Left ventricle myocardium inferior (tissue), 1 donor: ENCODE measurements at regions not wholly inside any gene's neighbourhood (a gene's known extent, or its start where the extent isn't known, plus 50 kb on each side); places are given as distances from the start of the nearest gene placed in this dataset.
"Not testable (repeated sequence)": the region's sequence is repeated elsewhere in the genome, so short reads cannot be mapped to it uniquely, and the experiment has no call there.

Source experiments
- DNase-seq: peaks from one replicate; pipeline ENCODE4 v3.0.0-alpha.2; 2020
- H3K27ac ChIP-seq: fragments of 200-600 bp; replicated peaks from 2 replicates; pipeline ENCODE4 v1.8.0; 2021
- H3K27me3 ChIP-seq: fragments of 200-600 bp; 2 replicates; pipeline ENCODE4 v1.8.0; 2021; ENCODE audit warnings: low read depth
- H3K36me3 ChIP-seq: fragments of 200-600 bp; 2 replicates; pipeline ENCODE4 v1.8.0; 2021
- H3K4me1 ChIP-seq: fragments of 200-600 bp; 2 replicates; pipeline ENCODE4 v1.8.0; 2021
- H3K4me3 ChIP-seq: fragments of 200-600 bp; 2 replicates; pipeline ENCODE4 v1.8.0; 2021; ENCODE audit warnings: mild to moderate bottlenecking, moderate library complexity
- H3K9me3 ChIP-seq: fragments of 200-600 bp; replicated peaks from 2 replicates; pipeline ENCODE4 v1.8.0; 2021
- intact Hi-C: fragments of 100-400 bp; cut with micrococcal nuclease; formaldehyde crosslinking; loops from one replicate; pipeline ENCODE4 v1.11.0; 2022
- TF ChIP-seq, protein P1 (sequence below): fragments of 200-600 bp; IDR thresholded peaks from 2 replicates; pipeline ENCODE4 v1.8.0; 2021; ENCODE audit warnings: antibody characterized with exemption, mild to moderate bottlenecking, borderline replicate concordance
- donor health status: DM: no; HTN: yes; CAD: no; lungs with severe emphysema.

DNA sequence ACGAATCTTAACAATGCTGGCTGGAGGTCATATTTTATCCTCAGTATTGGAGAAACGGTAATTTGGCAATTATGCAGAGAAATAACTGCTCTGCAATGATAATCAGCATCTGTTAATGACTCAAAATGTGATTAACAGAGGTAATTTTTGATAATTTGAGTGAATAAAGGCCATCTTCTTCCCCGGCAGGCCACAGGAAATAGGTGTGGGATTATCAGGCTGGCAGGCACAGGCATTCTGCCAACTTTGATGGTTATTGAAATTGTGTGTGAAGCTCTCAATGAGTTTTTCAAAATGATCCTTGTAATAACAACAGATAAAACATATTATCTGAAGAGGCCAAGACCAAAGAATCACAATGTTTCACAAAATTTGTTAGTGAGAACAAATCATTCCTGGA, 309.0 kb downstream of the PTGER3 start:
- H3K27ac ChIP-seq: no peak overlapping the region
- no peak overlapping the region for H3K4me3 ChIP-seq
- TF ChIP-seq, protein P1, sequence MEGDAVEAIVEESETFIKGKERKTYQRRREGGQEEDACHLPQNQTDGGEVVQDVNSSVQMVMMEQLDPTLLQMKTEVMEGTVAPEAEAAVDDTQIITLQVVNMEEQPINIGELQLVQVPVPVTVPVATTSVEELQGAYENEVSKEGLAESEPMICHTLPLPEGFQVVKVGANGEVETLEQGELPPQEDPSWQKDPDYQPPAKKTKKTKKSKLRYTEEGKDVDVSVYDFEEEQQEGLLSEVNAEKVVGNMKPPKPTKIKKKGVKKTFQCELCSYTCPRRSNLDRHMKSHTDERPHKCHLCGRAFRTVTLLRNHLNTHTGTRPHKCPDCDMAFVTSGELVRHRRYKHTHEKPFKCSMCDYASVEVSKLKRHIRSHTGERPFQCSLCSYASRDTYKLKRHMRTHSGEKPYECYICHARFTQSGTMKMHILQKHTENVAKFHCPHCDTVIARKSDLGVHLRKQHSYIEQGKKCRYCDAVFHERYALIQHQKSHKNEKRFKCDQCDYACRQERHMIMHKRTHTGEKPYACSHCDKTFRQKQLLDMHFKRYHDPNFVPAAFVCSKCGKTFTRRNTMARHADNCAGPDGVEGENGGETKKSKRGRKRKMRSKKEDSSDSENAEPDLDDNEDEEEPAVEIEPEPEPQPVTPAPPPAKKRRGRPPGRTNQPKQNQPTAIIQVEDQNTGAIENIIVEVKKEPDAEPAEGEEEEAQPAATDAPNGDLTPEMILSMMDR: no peak
- no peaks in the 10 kb centered on the region for H3K4me1 ChIP-seq
- intact Hi-C loops: no loop called here
- H3K36me3 ChIP-seq: no peaks in the 10 kb centered on the region
- peaks cover 41% of the 10 kb centered on the region for H3K9me3 ChIP-seq
- no peaks in the 10 kb centered on the region for H3K27me3 ChIP-seq
- DNase-seq: no peak

DNA sequence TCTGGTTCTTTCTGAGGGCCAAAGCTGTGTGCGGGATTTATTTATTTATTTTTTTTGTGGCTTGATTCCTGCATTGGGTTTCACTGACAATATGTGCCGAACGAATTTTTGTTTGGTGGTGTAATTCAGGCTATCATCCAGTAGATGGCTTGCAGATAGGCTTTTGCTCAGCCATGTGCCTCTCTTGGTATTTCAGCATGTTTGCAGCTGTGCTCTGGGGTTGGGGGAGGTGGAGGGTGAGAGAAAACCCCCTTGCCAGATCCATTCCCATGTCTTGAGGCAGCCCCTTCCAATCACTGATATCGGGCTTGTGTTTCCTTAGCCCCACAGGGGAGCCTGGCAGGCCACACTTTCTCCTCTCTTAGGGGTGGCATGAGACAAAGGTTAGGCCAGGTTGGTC, 302.4 kb downstream of the PTGER3 start:
- no peaks in the 10 kb centered on the region for H3K4me1 ChIP-seq
- peaks cover 95% of the 10 kb centered on the region for H3K9me3 ChIP-seq
- no peaks in the 10 kb centered on the region for H3K27me3 ChIP-seq
- no peak for DNase-seq
- intact Hi-C loops: no loop called here
- no peak overlapping the region for H3K4me3 ChIP-seq
- H3K27ac ChIP-seq: no peak overlapping the region
- H3K36me3 ChIP-seq: no peaks in the 10 kb centered on the region
- TF ChIP-seq, protein P1: no peak

DNA sequence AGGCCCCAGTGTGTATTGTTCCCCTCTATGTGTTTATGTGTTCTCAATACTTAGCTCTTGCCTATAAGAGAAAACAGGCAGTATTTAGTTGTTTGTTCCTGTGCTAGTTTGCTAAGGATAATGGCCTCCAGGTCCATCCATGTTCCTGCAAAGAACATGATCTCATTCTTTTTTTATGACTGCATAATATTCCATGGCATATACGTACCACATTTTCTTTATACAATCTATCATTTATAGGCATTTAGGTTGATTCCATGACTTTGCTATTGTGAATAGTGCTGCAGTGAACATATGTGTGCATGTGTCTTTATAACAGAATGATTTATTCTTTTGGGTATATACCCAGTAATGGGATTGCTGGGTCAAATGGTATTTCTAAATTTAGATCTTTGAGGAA, 301.6 kb downstream of the PTGER3 start:
- H3K4me3 ChIP-seq, DNase-seq, H3K4me1 ChIP-seq, H3K27me3 ChIP-seq, H3K36me3 ChIP-seq, H3K27ac ChIP-seq, intact Hi-C loops: not testable (repeated sequence)
- peaks cover 95% of the 10 kb centered on the region for H3K9me3 ChIP-seq

DNA sequence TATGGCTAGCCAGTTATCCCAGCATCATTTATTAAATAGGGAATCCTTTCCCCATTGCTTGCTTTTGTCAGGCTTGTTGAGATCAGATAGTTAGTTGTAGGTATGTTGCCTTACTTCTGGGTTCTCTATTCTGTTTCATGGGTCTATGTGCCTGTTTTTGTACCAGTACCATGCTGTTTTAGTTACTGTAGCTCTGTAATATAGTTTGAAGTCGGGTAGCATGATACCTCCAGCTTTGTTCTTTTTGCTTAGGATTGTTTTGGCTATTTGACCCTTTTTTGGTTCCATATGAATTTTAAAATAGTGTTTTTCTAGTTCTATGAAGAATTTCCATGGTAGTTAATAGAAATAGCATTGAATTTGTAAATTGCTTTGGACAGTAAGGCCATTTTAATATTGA, 300.5 kb downstream of the PTGER3 start:
- DNase-seq, H3K27ac ChIP-seq, H3K4me1 ChIP-seq, intact Hi-C loops, H3K36me3 ChIP-seq, H3K4me3 ChIP-seq, H3K27me3 ChIP-seq: not testable (repeated sequence)
- H3K9me3 ChIP-seq: peaks cover 88% of the 10 kb centered on the region

DNA sequence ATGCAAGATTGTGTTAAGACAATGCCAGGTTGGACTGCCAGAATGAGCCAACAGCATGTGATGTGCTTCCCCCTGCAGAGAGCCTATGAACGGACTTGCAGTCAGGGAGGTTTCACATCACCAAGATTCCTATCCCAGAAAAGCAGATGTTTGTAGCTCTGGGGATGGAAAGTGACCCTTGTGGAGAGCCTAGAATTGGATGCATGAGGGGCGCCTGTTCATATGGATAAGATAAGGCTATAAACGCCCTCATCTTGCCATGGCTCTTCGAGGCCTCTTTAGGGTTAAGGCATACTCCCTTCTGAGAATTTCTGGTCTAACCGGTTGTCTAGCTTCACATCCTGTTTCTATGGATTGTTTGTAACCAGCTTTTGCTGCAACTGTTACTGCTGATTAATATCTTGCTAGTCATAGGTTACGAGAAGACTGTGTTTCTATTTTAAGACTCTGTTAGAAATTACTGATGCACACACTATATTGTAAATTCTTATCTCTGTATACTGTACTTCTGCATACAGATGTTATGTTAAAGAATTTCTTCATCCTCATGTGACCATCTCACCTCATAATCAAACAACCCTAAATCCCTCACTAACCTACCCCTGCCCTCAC, 295.8 kb downstream of the PTGER3 start:
- DNase-seq, H3K36me3 ChIP-seq, H3K4me3 ChIP-seq, H3K27ac ChIP-seq, H3K4me1 ChIP-seq, intact Hi-C loops, H3K27me3 ChIP-seq: not testable (repeated sequence)
- H3K9me3 ChIP-seq: peaks cover 45% of the 10 kb centered on the region

DNA sequence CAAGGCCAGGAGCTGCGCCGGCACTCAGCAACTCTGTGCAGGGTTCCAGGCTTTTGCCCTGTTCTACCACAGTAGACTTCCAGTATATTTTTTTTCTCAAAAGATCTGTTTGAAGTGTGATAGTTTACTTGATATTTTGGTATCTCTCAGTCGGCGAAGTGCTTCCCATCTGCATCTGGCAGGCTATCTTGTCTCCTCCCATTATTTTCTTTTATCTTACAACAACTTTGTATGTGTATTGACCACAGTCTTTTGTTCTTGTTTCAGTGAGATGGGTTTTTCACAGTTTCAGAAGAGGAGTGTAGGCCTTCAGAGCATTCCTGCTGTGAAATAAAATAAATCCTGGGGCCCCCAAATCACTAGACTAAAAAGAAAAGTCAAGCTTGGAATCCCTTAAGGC, 292.9 kb downstream of the PTGER3 start:
- DNase-seq: no peak
- Histone ChIP-seq H3K4me1 (no peaks in the 10 kb centered on the region), H3K36me3 (no peaks in the 10 kb centered on the region), H3K4me3 (no peak overlapping the region), H3K9me3 (peaks cover 17% of the 10 kb centered on the region), H3K27ac (no peak overlapping the region), H3K27me3 (no peaks in the 10 kb centered on the region)
- intact Hi-C loops: no loop called here
- TF ChIP-seq, protein P1: no peak

DNA sequence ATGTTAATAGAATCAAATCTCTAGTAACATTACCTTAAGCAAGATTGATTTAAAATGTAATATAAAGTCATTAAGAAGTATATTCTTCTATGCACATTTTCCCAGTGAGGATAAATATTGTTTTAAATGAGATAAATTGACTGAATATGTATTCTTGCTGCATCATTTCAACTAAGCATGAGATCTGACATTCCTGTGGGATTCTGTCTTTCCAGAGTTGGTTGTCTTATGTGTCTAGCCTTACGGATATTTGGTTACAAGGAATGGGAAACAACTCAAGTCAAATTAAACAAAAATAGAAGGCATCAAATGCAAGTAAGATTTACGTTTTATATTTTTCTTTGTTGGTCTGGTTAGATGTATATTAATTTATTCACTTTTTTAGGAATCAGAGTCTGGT, 287.5 kb downstream of the PTGER3 start:
- intact Hi-C loops: no loop called here
- Histone ChIP-seq H3K36me3 (no peaks in the 10 kb centered on the region), H3K27ac (no peak overlapping the region)

More for the DNA sequence above, 287.5 kb downstream of the PTGER3 start:
- no peaks in the 10 kb centered on the region for H3K27me3 ChIP-seq
- H3K9me3 ChIP-seq: peaks cover 10% of the 10 kb centered on the region
- H3K4me1 ChIP-seq: no peaks in the 10 kb centered on the region
- TF ChIP-seq, protein P1: no peak
- DNase-seq: no peak
- no peak overlapping the region for H3K4me3 ChIP-seq
